Activated B cell treated with CpG ODN at 0.5 μM for 24 hours (primary cell): ENCODE measurements at regions not wholly inside any gene's neighbourhood (a gene's known extent, or its start where the extent isn't known, plus 50 kb on each side); places are given as distances from the start of the nearest gene placed in this dataset.
"Not testable (repeated sequence)": the region's sequence is repeated elsewhere in the genome, so short reads cannot be mapped to it uniquely, and the experiment has no call there.

Experiments used
- ATAC-seq: fragments of 200-7000 bp; cut with Tn5 transposase; one replicate; pipeline ENCODE4 v1.10.0; 2021; ENCODE audit warnings: low read depth, mild to moderate bottlenecking, moderate library complexity
- CTCF ChIA-PET: fragments of 350-600 bp; sonication (Branson Sonifier 250); formaldehyde crosslinking; loops from one replicate; lab custom pipeline; 2021; ENCODE audit warnings: antibody characterized with exemption; lab: Charles Lee
- POLR2A ChIA-PET: fragments of 350-600 bp; sonication (Branson Sonifier 250); formaldehyde crosslinking; loops from one replicate; lab custom pipeline; 2021; ENCODE audit warnings: antibody characterized with exemption; lab: Charles Lee
- DNase-seq: peaks from one replicate; pipeline ENCODE4 v3.0.0; 2022
- H3K27ac Mint-ChIP-seq: one replicate; pipeline ENCODE4 v1.8.0; 2020; ENCODE audit warnings: mixed read lengths
- H3K27me3 Mint-ChIP-seq: one replicate; pipeline ENCODE4 v1.8.0; 2021; ENCODE audit warnings: mixed read lengths
- H3K36me3 Mint-ChIP-seq: one replicate; pipeline ENCODE4 v1.8.0; 2021; ENCODE audit warnings: low read depth, mixed read lengths
- H3K4me1 Mint-ChIP-seq: one replicate; pipeline ENCODE4 v1.8.0; 2021; ENCODE audit warnings: mixed read lengths
- H3K4me3 Mint-ChIP-seq: one replicate; pipeline ENCODE4 v1.8.0; 2020; ENCODE audit warnings: mild to moderate bottlenecking, mixed read lengths
- H3K9me3 Mint-ChIP-seq: one replicate; pipeline ENCODE4 v1.8.0; 2020; ENCODE audit warnings: mixed read lengths
- CTCF ChIP-seq: fragments of 200-600 bp; IDR thresholded peaks from one replicate; pipeline ENCODE4 v1.8.0; 2022; ENCODE audit warnings: antibody characterized with exemption, mild to moderate bottlenecking
- intact Hi-C: fragments of 100-400 bp; cut with micrococcal nuclease; formaldehyde crosslinking; loops from one replicate; pipeline ENCODE4 v1.15.1; 2024

GRCh38 chr22:27107824-27108223 is 450.4 kb downstream of the MIAT start:
- no peak for TF ChIP-seq CTCF
- CTCF ChIA-PET: no interaction called here
- ATAC-seq: no peak
- POLR2A ChIA-PET: no interaction called here
- no peak for DNase-seq
- Mint-ChIP-seq H3K27ac (no peak overlapping the region), H3K27me3 (peaks cover 3% of the 10 kb centered on the region), H3K9me3 (peaks cover 9% of the 10 kb centered on the region), H3K4me1 (no peaks in the 10 kb centered on the region), H3K36me3 (no peaks in the 10 kb centered on the region), H3K4me3 (no peak overlapping the region)
- intact Hi-C loops: no loop called here

GRCh38 chr22:27108425-27109114 is 451.2 kb downstream of the MIAT start:
- Mint-ChIP-seq H3K9me3 (peaks cover 9% of the 10 kb centered on the region), H3K36me3 (no peaks in the 10 kb centered on the region), H3K4me3 (no peak overlapping the region), H3K27ac (no peak overlapping the region), H3K4me1 (no peaks in the 10 kb centered on the region), H3K27me3 (peaks cover 3% of the 10 kb centered on the region)
- ChIA-PET POLR2A (no interaction called here), CTCF (no interaction called here)
- TF ChIP-seq CTCF: no peak
- intact Hi-C loops: no loop called here
- no peak for DNase-seq
- no peak for ATAC-seq

- intact Hi-C loops, H3K36me3 Mint-ChIP-seq, DNase-seq, CTCF ChIA-PET, H3K4me3 Mint-ChIP-seq, POLR2A ChIA-PET, H3K27me3 Mint-ChIP-seq, H3K9me3 Mint-ChIP-seq, ATAC-seq, H3K4me1 Mint-ChIP-seq, H3K27ac Mint-ChIP-seq: not testable (repeated sequence)
These were observed 452.0 kb downstream of the MIAT start for GRCh38 chr22:27109406-27109805.

- CTCF ChIA-PET: no interaction called here
These were observed 453.5 kb downstream of the MIAT start for GRCh38 chr22:27110665-27111451.

GRCh38 chr22:27111796-27112672 is 454.6 kb downstream of the MIAT start:
- Mint-ChIP-seq H3K36me3 (no peaks in the 10 kb centered on the region), H3K27me3 (peaks cover 3% of the 10 kb centered on the region), H3K4me1 (no peaks in the 10 kb centered on the region), H3K9me3 (peaks cover 14% of the 10 kb centered on the region), H3K27ac (no peak overlapping the region), H3K4me3 (no peak overlapping the region)
- DNase-seq (no peak), ATAC-seq (no peak)
- ChIA-PET CTCF (no interaction called here), POLR2A (no interaction called here)
- TF ChIP-seq CTCF: no peak
- intact Hi-C loops: no loop called here

More at GRCh38 chr22:27110665-27111451, 453.5 kb downstream of the MIAT start:
- no peak for DNase-seq
- ATAC-seq: no peak
- Mint-ChIP-seq H3K36me3 (no peaks in the 10 kb centered on the region), H3K4me3 (no peak overlapping the region), H3K27ac (no peak overlapping the region), H3K4me1 (no peaks in the 10 kb centered on the region), H3K27me3 (peaks cover 3% of the 10 kb centered on the region), H3K9me3 (peaks cover 9% of the 10 kb centered on the region)
- POLR2A ChIA-PET: no interaction called here
- no peak for TF ChIP-seq CTCF
- intact Hi-C loops: no loop called here
